H9 (cell line): ENCODE measurements at regions not wholly inside any gene's neighbourhood (a gene's known extent, or its start where the extent isn't known, plus 50 kb on each side); places are given as distances from the start of the nearest gene placed in this dataset.

Experiments
- DNase-seq: peaks from one replicate; pipeline ENCODE4 v3.0.0-alpha.2; 2017
- H2AFZ ChIP-seq: one replicate; pipeline ENCODE4 v1.6.1; 2013; ENCODE audit warnings: mild to moderate bottlenecking, low read length, control low read depth, moderate library complexity
- H2AK5ac ChIP-seq: 2 replicates; pipeline ENCODE4 v1.6.1; 2013; ENCODE audit warnings: low read length, control low read depth, mixed read lengths; ENCODE audit not compliant: insufficient read length
- H2BK120ac ChIP-seq: one replicate; pipeline ENCODE4 v1.6.1; 2013; ENCODE audit warnings: low read depth, mild to moderate bottlenecking, low read length, control low read depth, inconsistent platforms; ENCODE audit not compliant: poor library complexity, severe bottlenecking
- H2BK12ac ChIP-seq: 2 replicates; pipeline ENCODE4 v1.6.1; 2013; ENCODE audit warnings: low read length, control low read depth, mixed read lengths, low read depth; ENCODE audit not compliant: insufficient read length
- H2BK15ac ChIP-seq: 2 replicates; pipeline ENCODE4 v1.6.1; 2013; ENCODE audit warnings: low read depth, low read length, control low read depth
- H2BK20ac ChIP-seq: one replicate; pipeline ENCODE4 v1.6.1; 2013; ENCODE audit warnings: low read depth, mild to moderate bottlenecking, low read length, control low read depth, inconsistent platforms; ENCODE audit not compliant: poor library complexity, severe bottlenecking
- H2BK5ac ChIP-seq: 2 replicates; pipeline ENCODE4 v1.6.1; 2013; ENCODE audit warnings: low read length, control low read depth, mixed read lengths; ENCODE audit not compliant: insufficient read length
- H3K14ac ChIP-seq: 2 replicates; pipeline ENCODE4 v1.6.1; 2013; ENCODE audit warnings: low read length, control low read depth; ENCODE audit not compliant: insufficient read depth
- H3K18ac ChIP-seq: 2 replicates; pipeline ENCODE4 v1.6.1; 2013; ENCODE audit warnings: low read depth, mild to moderate bottlenecking, mixed read lengths, low read length, control low read depth; ENCODE audit not compliant: insufficient read length
- H3K23ac ChIP-seq: 2 replicates; pipeline ENCODE4 v1.6.1; 2013; ENCODE audit warnings: low read length, control low read depth, mixed read lengths, low read depth; ENCODE audit not compliant: insufficient read length
- H3K23me2 ChIP-seq: 2 replicates; pipeline ENCODE4 v1.6.1; 2013; ENCODE audit warnings: low read depth, mild to moderate bottlenecking, mixed read lengths, low read length, control low read depth; ENCODE audit not compliant: insufficient read length, poor library complexity, severe bottlenecking
- H3K27ac ChIP-seq: 2 replicates; pipeline ENCODE4 v1.5.1; 2013; ENCODE audit warnings: low read length, control low read depth, mixed read lengths, low read depth; ENCODE audit not compliant: insufficient read length
- H3K27me3 ChIP-seq: 2 replicates; pipeline ENCODE4 v1.6.1; 2013; ENCODE audit warnings: low read length, control low read depth, inconsistent platforms; ENCODE audit not compliant: insufficient read depth
- H3K4ac ChIP-seq: 2 replicates; pipeline ENCODE4 v1.6.1; 2013; ENCODE audit warnings: low read depth, mild to moderate bottlenecking, control low read depth, inconsistent platforms, low read length, moderate library complexity
- H3K4me1 ChIP-seq: 2 replicates; pipeline ENCODE4 v1.6.1; 2013; ENCODE audit warnings: low read length, control low read depth, inconsistent platforms; ENCODE audit not compliant: insufficient read depth
- H3K4me2 ChIP-seq: 2 replicates; pipeline ENCODE4 v1.6.1; 2013; ENCODE audit warnings: low read length, control low read depth, mixed read lengths; ENCODE audit not compliant: insufficient read length, insufficient read depth
- H3K56ac ChIP-seq: 2 replicates; pipeline ENCODE4 v1.6.1; 2013; ENCODE audit warnings: low read depth, mild to moderate bottlenecking, mixed read lengths, low read length, control low read depth; ENCODE audit not compliant: insufficient read length
- H3K79me1 ChIP-seq: 2 replicates; pipeline ENCODE4 v1.6.1; 2013; ENCODE audit warnings: low read depth, mild to moderate bottlenecking, moderate library complexity, low read length, control low read depth, inconsistent platforms; ENCODE audit not compliant: insufficient read depth, poor library complexity, severe bottlenecking
- H3K79me2 ChIP-seq: 2 replicates; pipeline ENCODE4 v1.6.1; 2013; ENCODE audit warnings: low read length, control low read depth, inconsistent platforms; ENCODE audit not compliant: insufficient read depth
- H3K9ac ChIP-seq: 2 replicates; pipeline ENCODE4 v1.6.1; 2013; ENCODE audit warnings: low read length, control low read depth, mixed read lengths; ENCODE audit not compliant: insufficient read length; ENCODE audit errors: extremely low read depth
- H3K9me3 ChIP-seq: one replicate; pipeline ENCODE4 v1.6.1; 2013; ENCODE audit warnings: low read depth, low read length, inconsistent platforms; ENCODE audit not compliant: control insufficient read depth
- H3T11ph ChIP-seq: one replicate; pipeline ENCODE4 v1.6.1; 2013; ENCODE audit warnings: mild to moderate bottlenecking, low read length, control low read depth, inconsistent platforms
- H4K20me1 ChIP-seq: one replicate; pipeline ENCODE4 v1.6.1; 2013; ENCODE audit not compliant: control insufficient read depth, insufficient read length, insufficient read depth
- H4K5ac ChIP-seq: 2 replicates; pipeline ENCODE4 v1.6.1; 2013; ENCODE audit warnings: low read depth, mild to moderate bottlenecking, mixed read lengths, low read length, control low read depth; ENCODE audit not compliant: insufficient read length
- H4K8ac ChIP-seq: replicated peaks from 2 replicates; pipeline ENCODE4 v1.6.1; 2013; ENCODE audit warnings: low read length, control low read depth, mixed read lengths, low read depth; ENCODE audit not compliant: insufficient read length
- H4K91ac ChIP-seq: 2 replicates; pipeline ENCODE4 v1.6.1; 2013; ENCODE audit warnings: low read depth, mild to moderate bottlenecking, moderate library complexity, mixed read lengths, low read length, control low read depth; ENCODE audit not compliant: insufficient read length
- H3K27ac Mint-ChIP-seq, 3 experiments: 2 replicates in 2 of 3; 3 replicates in 1 of 3; pipeline ENCODE4 v1.8.0; 2020 to 2021; ENCODE audit warnings: mixed read lengths in 3 of 3, mild to moderate bottlenecking in 1 of 3, moderate library complexity in 1 of 3
- H3K27me3 Mint-ChIP-seq: 2 replicates; pipeline ENCODE4 v1.8.0; 2021; ENCODE audit warnings: low read depth, mild to moderate bottlenecking, moderate library complexity, mixed read lengths
- H3K36me3 Mint-ChIP-seq, 3 experiments: 2 replicates in 2 of 3; 3 replicates in 1 of 3; pipeline ENCODE4 v1.8.0; 2020 to 2021; ENCODE audit warnings: low read depth in 3 of 3, mixed read lengths in 3 of 3; ENCODE audit not compliant: insufficient read depth in 1 of 3
- H3K4me1 Mint-ChIP-seq, 2 experiments: 2 replicates each; pipeline ENCODE4 v1.8.0; 2020; ENCODE audit warnings: mixed read lengths in 2 of 2
- H3K4me3 Mint-ChIP-seq, 2 experiments: 2 replicates in 1 of 2; 3 replicates in 1 of 2; pipeline ENCODE4 v1.8.0; 2020 to 2021; ENCODE audit warnings: mild to moderate bottlenecking in 2 of 2, mixed read lengths in 2 of 2, moderate library complexity in 1 of 2
- H3K9me3 Mint-ChIP-seq, 2 experiments: 2 replicates in 1 of 2; 3 replicates in 1 of 2; pipeline ENCODE4 v1.8.0; 2020; ENCODE audit warnings: mild to moderate bottlenecking in 2 of 2, mixed read lengths in 2 of 2, moderate library complexity in 1 of 2
- WGBS: extraction: QIAGEN DNeasy Blood & Tissue Kit; methylation state at CpG from one replicate; pipeline ENCODE4 v1.1.7; 2013; ENCODE audit warnings: missing lambda C conversion rate, low lambda C conversion rate, mixed read lengths; ENCODE audit not compliant: insufficient read length; ENCODE audit errors: extremely low coverage; 5-methylcytosine and 5-hydroxymethylcytosine counted together
- TF ChIP-seq, protein P1 (sequence below): fragments of 200-600 bp; sonication (generic); conservative IDR thresholded peaks from 3 replicates; pipeline ENCODE4 v1.8.0; 2021; ENCODE audit warnings: antibody characterized with exemption, mild to moderate bottlenecking

- H2BK20ac ChIP-seq: no peak overlapping the region
- peaks cover 16% of the 10 kb centered on the region for H3K4me1 ChIP-seq
- H2AK5ac ChIP-seq: peak overlapping the region; percentile 85
- no peak overlapping the region for H2BK12ac ChIP-seq
- H4K5ac ChIP-seq: peak overlapping the region; percentile 61
- no peaks in the 10 kb centered on the region for H4K20me1 ChIP-seq
- peak overlapping the region; percentile 43 for H3K9ac ChIP-seq
- H3K18ac ChIP-seq: peak overlapping the region; percentile 67
- WGBS: no CpG with 5 or more reads among the region's 3 CpGs
- H2BK15ac ChIP-seq: no peak overlapping the region
- Mint-ChIP-seq H3K9me3 (peaks cover 4 to 9% of the 10 kb centered on the region in 2 experiments), H3K36me3 (peaks cover 7 to 15% (median 12%) of the 10 kb centered on the region in 3 experiments; a peak in 6 of 7 replicates), H3K27me3 (no peaks in the 10 kb centered on the region), H3K4me3 (peak overlapping the region in 1 of 2 experiments; percentile 44; a peak in 1 of 5 replicates), H3K27ac (peak overlapping the region; percentile 8 to 97 (median 38); a peak in 6 of 7 replicates), H3K4me1 (peaks cover 38 to 54% of the 10 kb centered on the region in 2 experiments)
- H4K8ac ChIP-seq: no peak overlapping the region
- H3K23me2 ChIP-seq: no peaks in the 10 kb centered on the region
- no peaks in the 10 kb centered on the region for H3K79me2 ChIP-seq
- no peak overlapping the region for H2BK5ac ChIP-seq
- H2AFZ ChIP-seq: no peak overlapping the region
- no peak for DNase-seq
- H3K79me1 ChIP-seq: no peaks in the 10 kb centered on the region
- H3K27ac ChIP-seq: peak overlapping the region; percentile 90
- no peak overlapping the region for H3K23ac ChIP-seq
- no peak overlapping the region for H3K4me2 ChIP-seq
- no peak overlapping the region for H2BK120ac ChIP-seq
- H3K9me3 ChIP-seq: peaks cover 7% of the 10 kb centered on the region
- no peaks in the 10 kb centered on the region for H3K27me3 ChIP-seq
- TF ChIP-seq, protein P1, sequence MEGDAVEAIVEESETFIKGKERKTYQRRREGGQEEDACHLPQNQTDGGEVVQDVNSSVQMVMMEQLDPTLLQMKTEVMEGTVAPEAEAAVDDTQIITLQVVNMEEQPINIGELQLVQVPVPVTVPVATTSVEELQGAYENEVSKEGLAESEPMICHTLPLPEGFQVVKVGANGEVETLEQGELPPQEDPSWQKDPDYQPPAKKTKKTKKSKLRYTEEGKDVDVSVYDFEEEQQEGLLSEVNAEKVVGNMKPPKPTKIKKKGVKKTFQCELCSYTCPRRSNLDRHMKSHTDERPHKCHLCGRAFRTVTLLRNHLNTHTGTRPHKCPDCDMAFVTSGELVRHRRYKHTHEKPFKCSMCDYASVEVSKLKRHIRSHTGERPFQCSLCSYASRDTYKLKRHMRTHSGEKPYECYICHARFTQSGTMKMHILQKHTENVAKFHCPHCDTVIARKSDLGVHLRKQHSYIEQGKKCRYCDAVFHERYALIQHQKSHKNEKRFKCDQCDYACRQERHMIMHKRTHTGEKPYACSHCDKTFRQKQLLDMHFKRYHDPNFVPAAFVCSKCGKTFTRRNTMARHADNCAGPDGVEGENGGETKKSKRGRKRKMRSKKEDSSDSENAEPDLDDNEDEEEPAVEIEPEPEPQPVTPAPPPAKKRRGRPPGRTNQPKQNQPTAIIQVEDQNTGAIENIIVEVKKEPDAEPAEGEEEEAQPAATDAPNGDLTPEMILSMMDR: no peak
- no peak overlapping the region for H3K56ac ChIP-seq
- no peak overlapping the region for H3K4ac ChIP-seq
- H3K14ac ChIP-seq: no peak overlapping the region
- peak overlapping the region; percentile 72 for H4K91ac ChIP-seq
- H3T11ph ChIP-seq: no peak overlapping the region
These were observed 996.4 kb upstream of the WWC1 start for GRCh38 chr5:167294882-167295680.
